Hematopoietic multipotent progenitor cell (in vitro differentiated cells): ENCODE measurements at regions not wholly inside any gene's neighbourhood (a gene's known extent, or its start where the extent isn't known, plus 50 kb on each side); places are given as distances from the start of the nearest gene placed in this dataset.

Experiments used
- DNase-seq, 3 donors: peaks; one replicate each; pipeline ENCODE4 v3.0.0-alpha.2; 2011 to 2015; ENCODE audit warnings: low read depth in 2 of 3, low spot score in 2 of 3

- DNase-seq = no peak
These were observed 296.3 kb upstream of the TENM3 start for GRCh38 chr4:181946902-181947301.

GRCh38 chr4:181948839-181949382 lies 294.3 kb upstream of the TENM3 start:
- DNase-seq = no peak

- no peak for DNase-seq
These were observed 293.4 kb upstream of the TENM3 start for GRCh38 chr4:181949704-181950312.

GRCh38 chr4:181950372-181951127 lies 292.7 kb upstream of the TENM3 start:
- no peak for DNase-seq

- no peak for DNase-seq
These were observed 291.9 kb upstream of the TENM3 start for GRCh38 chr4:181951265-181951664.

GRCh38 chr4:181952478-181952877 lies 290.7 kb upstream of the TENM3 start:
- DNase-seq = no peak

DNA sequence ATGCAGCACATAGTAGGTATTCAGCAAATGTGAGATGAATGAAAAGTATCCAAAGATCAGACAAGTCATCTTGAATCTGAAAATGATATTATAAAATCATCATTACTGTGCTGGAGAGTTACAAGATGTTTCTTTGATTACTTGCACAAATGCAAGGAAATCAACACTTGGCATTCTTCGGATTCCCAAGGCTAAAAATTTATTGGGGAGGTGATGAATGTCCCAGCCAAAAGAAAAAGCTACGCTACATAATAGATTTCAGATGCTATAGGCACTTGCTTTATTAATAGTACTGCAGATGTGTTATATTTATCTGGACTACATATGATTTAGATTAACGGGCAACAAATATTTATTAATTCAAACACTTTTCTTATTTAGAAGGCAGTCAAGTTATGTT lies 286.7 kb upstream of the TENM3 start:
- no peak for DNase-seq

DNA sequence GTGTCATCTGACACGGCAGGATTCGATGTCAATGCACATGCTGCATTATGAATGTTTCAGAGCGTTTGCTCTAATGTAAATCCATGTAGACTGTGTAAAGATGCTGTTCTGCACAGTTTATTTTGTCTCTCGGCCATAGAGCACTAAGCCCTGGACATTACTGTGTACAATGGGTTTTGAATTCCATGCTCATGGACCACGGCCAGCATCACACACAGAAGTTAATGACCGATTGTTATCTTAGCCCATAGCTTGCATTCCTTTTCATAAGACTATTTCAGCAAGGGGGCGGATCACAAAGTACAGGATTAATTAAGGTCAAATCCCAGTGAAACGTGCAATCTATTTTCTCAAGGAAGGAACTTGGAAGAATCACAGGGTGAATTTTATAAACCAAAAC lies 286.1 kb upstream of the TENM3 start:
- no peak for DNase-seq

DNA sequence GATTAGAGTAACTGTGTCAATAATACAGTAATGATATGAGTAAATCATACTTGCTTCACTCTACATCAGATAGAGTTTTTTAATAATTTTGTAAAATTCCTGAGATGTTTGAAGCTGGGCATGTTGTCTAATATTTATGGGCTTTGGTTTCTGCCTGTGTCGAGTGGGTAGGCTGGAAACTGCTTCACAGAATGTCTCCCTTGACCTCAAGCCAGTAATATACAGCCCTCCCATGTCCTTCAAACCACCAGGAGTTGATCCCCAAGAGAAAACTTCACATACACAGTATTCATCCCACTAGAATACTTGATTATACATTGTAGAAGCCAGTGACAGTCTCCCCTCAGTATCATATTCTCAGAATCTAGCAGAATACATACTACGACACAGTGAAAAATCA lies 284.8 kb upstream of the TENM3 start:
- DNase-seq = no peak

- no peak for DNase-seq
These were observed 284.1 kb upstream of the TENM3 start for GRCh38 chr4:181959121-181959520.

DNA sequence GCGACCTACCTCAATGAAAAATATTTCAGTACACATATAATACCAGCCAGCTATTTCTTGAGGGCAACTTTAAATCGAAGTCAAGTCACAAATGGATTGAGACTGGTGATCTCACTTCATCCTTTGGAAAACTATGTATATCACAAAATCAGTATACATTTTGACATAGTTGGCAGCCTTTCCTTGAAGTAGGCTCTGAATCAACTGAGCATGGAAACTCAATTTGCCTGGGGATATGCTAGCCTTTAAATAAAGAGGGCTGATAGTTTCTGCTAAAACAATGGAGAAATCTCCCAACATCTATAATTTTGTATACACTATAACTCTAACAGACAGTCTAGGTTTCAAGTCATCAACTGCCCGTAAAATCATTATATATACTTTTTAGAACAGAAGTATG lies 282.8 kb upstream of the TENM3 start:
- DNase-seq = no peak

DNA sequence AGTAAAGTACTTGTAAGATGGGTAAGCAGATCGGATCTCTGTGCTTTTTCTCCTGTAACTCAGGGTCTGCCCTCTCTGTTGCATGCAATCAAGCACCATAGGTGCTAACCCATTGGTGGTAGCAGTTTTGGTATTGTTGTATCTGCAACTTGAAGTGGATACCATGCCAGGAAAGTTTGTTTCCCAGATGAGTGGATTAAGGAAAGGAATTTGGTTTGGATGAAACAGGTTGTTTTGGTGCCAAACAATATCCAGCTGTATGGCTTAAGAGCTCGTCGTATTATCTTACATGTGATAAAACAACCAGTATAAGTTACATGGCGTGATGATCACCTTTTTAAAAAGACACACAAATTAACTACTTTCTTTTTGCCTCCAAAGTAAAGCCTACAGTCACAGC lies 280.9 kb upstream of the TENM3 start:
- DNase-seq = no peak

GRCh38 chr4:181964731-181965130 lies 278.5 kb upstream of the TENM3 start:
- DNase-seq = no peak

- no peak for DNase-seq
These were observed 277.1 kb upstream of the TENM3 start for GRCh38 chr4:181966104-181966551.

GRCh38 chr4:181967401-181967800 lies 275.8 kb upstream of the TENM3 start:
- DNase-seq = no peak

GRCh38 chr4:181968371-181968770 lies 274.8 kb upstream of the TENM3 start:
- DNase-seq = no peak

GRCh38 chr4:181969151-181969550 lies 274.1 kb upstream of the TENM3 start:
- DNase-seq = no peak

GRCh38 chr4:181970366-181970765 lies 272.8 kb upstream of the TENM3 start:
- no peak for DNase-seq

DNA sequence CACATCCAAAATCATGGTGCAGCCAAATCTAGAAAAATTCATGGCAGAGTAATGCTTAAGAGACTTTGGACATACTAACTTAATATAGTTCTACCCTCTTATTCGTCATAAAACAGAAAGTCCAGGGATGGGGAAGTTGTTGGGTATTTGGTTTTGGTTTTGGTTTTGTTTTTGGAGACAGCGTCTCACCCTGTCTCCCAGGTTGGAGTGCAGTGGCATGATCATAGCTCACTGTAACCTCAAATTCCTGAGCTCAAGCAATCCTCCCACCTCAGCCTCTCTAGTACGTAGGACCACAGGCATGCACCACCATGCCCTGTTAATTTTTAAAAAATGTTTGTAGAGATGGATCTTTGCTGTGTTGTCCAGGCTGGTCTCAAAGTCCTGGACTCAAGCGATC lies 271.8 kb upstream of the TENM3 start:
- peak in 2 of 3 donors; percentile 15 to 55 for DNase-seq

GRCh38 chr4:181971973-181972372 lies 271.2 kb upstream of the TENM3 start:
- DNase-seq = no peak

DNA sequence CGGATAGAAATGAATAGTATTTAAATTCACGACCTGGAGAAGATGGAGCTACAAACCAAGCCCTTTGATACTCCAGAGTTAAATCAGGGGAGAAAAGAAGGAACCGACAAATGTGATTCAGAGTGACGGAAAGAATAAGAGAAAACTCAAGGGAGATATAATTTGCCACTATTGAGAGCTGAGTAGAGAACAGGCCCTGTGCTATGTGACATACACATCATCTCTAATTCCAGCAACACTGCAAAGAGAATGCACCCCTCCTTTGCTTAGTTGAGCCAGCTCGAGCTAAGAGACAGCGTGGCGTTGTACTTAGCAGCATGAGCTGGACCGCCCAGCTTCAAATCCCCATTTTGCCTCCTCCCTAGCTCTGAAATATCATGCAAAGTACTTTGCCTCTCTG lies 266.4 kb upstream of the TENM3 start:
- no peak for DNase-seq

GRCh38 chr4:181982437-181982836 lies 260.8 kb upstream of the TENM3 start:
- no peak for DNase-seq
